ENCODE measurements at regions not wholly inside any gene's neighbourhood (a gene's known extent, or its start where the extent isn't known, plus 50 kb on each side); places are given as distances from the start of the nearest gene placed in this dataset.

GRCh38 chr1:232223887-232224286, 406.0 kb downstream of the SIPA1L2 start:
- H3K79me1 ChIP-seq (ENCODE audit: low read depth, low read length) = no peaks in the 10 kb centered on the region
- H3K56ac ChIP-seq (replicated peaks; ENCODE audit: insufficient read length, low read depth, low read length) = no peak overlapping the region
- H2BK20ac ChIP-seq (ENCODE audit: low read length) = no peak overlapping the region
- peak in 1 of 2 experiments; percentile 32 for DNase-seq (ENCODE audit: low read depth in 1 of 2, low spot score in 2 of 2)
- no peak overlapping the region for H4K8ac ChIP-seq (ENCODE audit: extremely low read depth, insufficient read depth, low read length)
- no peak overlapping the region for H3K18ac ChIP-seq (ENCODE audit: extremely low read depth, low read length)
- H4K5ac ChIP-seq (ENCODE audit: insufficient read length, low read depth, low read length) = no peak overlapping the region
- H3K23ac ChIP-seq (ENCODE audit: insufficient read length) = no peak overlapping the region
- no peak overlapping the region for H2BK15ac ChIP-seq (ENCODE audit: low read length)
- ChIA-PET CTCF (ENCODE audit: partially characterized antibody) (interaction anchor here (0.6 to 0.7 kb wide), 2 partner anchors 88 to 355 kb away, joined by 3 read pairs; no protein-coding TSS in a partner anchor), POLR2A (ENCODE audit: partially characterized antibody) (interaction anchor here (0.7 to 1.3 kb wide), 2 partner anchors 29 to 354 kb away, joined by 3 read pairs; no protein-coding TSS in a partner anchor)
- H3K36me3 ChIP-seq (ENCODE audit: control insufficient read depth in 2 of 4, insufficient read depth in 4 of 4, low read length in 3 of 4) = no peaks in the 10 kb centered on the region
- H2AFZ ChIP-seq (ENCODE audit: low read length) = no peak overlapping the region
- WGBS, 2 experiments (ENCODE audit: extremely low coverage in 1 of 2, insufficient coverage in 1 of 2, insufficient read length in 1 of 2, insufficient replicate concordance in 2 of 2, low coverage in 1 of 2, low lambda C conversion rate in 2 of 2, missing lambda C conversion rate in 1 of 2) = 81% methylated on average over 7 of the region's 7 CpGs; no CpG with 5 or more reads in 1 of the 2 experiments
- no peaks in the 10 kb centered on the region; a peak in 1 of 4 replicates for H3K9me3 ChIP-seq (ENCODE audit: insufficient read depth in 2 of 2, low read depth in 1 of 2, low read length in 1 of 2)
- no peak overlapping the region for H3K4ac ChIP-seq (replicated peaks; ENCODE audit: insufficient read length, low read depth, low read length)
- peaks cover 0 to 4% of the 10 kb centered on the region in 2 experiments for H4K20me1 ChIP-seq (replicated peaks in 1 of 2; ENCODE audit: control insufficient read depth in 1 of 2, insufficient read depth in 2 of 2, low read length in 2 of 2)
- H2BK120ac ChIP-seq (replicated peaks; ENCODE audit: low read depth, low read length) = no peak overlapping the region
- H2AK5ac ChIP-seq (ENCODE audit: low read depth, low read length) = no peak overlapping the region
- no peak overlapping the region for H3K14ac ChIP-seq (ENCODE audit: insufficient read length)
- FAIRE-seq = no peak
- H4K91ac ChIP-seq (replicated peaks; ENCODE audit: insufficient read length, low read length) = no peak overlapping the region
- H3K27me3 ChIP-seq (replicated peaks in 1 of 4; ENCODE audit: control insufficient read depth in 3 of 4, extremely low read depth in 1 of 4, insufficient read depth in 3 of 4, low read length in 3 of 4) = peaks cover 23 to 60% (median 55%) of the 10 kb centered on the region in 4 experiments
- 0 out of 2 replicates have a peak, but pooled peaks cover 2% of the 10 kb centered on the region for H3K23me2 ChIP-seq (ENCODE audit: low read depth, low read length)
- no peak overlapping the region for H3K9ac ChIP-seq (replicated peaks in 1 of 4; ENCODE audit: extremely low read depth in 1 of 4, low read depth in 3 of 4, low read length in 3 of 4)
- no peak overlapping the region for H2BK12ac ChIP-seq (ENCODE audit: low read depth, low read length)
- peaks cover 0 to 13% (median 7%) of the 10 kb centered on the region in 4 experiments; a peak in 6 of 7 replicates for H3K4me1 ChIP-seq (replicated peaks in 1 of 4; ENCODE audit: control insufficient read depth in 3 of 4, insufficient read depth in 4 of 4, low read length in 3 of 4)
- H2BK5ac ChIP-seq (ENCODE audit: low read depth, low read length) = no peak overlapping the region
- no peaks in the 10 kb centered on the region for H3K79me2 ChIP-seq (ENCODE audit: control insufficient read depth in 1 of 2, insufficient read depth in 2 of 2, low read length in 2 of 2)
- H3K27ac ChIP-seq (ENCODE audit: low read depth, low read length) = no peak overlapping the region
- H3K4me3 ChIP-seq (ENCODE audit: extremely low read depth in 1 of 4, insufficient read depth in 2 of 4, low read depth in 3 of 4, low read length in 4 of 4) = no peak overlapping the region
- no peak overlapping the region for H3K4me2 ChIP-seq (ENCODE audit: insufficient read depth in 1 of 2, low read depth in 2 of 2, low read length in 2 of 2)
- TF ChIP-seq CTCF (IDR thresholded peaks at IDR 0.05; ENCODE audit: control extremely low read depth in 1 of 3, insufficient read depth in 1 of 3, low read depth in 1 of 3, low read length in 3 of 3) (no peak), TAF1 (IDR thresholded peaks at IDR 0.05; ENCODE audit: low read depth, low read length) (no peak), POU5F1 (IDR thresholded peaks at IDR 0.05; ENCODE audit: low read depth, low read length) (no peak), RXRA (IDR thresholded peaks at IDR 0.05; ENCODE audit: insufficient read depth, low read depth, low read length) (no peak), TEAD4 (IDR thresholded peaks at IDR 0.05; ENCODE audit: low read depth, low read length) (no peak), SIRT6 (IDR thresholded peaks at IDR 0.05; ENCODE audit: low read length) (no peak), POLR2A (IDR thresholded peaks at IDR 0.05; ENCODE audit: control extremely low read depth in 1 of 2, low read depth in 2 of 2, low read length in 2 of 2) (no peak), KDM4A (IDR thresholded peaks at IDR 0.05; ENCODE audit: low read depth, low read length, severe bottlenecking) (no peak), SIN3A (conservative IDR thresholded peaks at IDR 0.05 in 1 of 2, IDR thresholded peaks at IDR 0.05 in 1 of 2; ENCODE audit: low read depth in 1 of 2, low read length in 2 of 2) (no peak), GTF2F1 (IDR thresholded peaks at IDR 0.05; ENCODE audit: borderline replicate concordance, low read depth, low read length) (no peak), RBBP5 (IDR thresholded peaks at IDR 0.05; ENCODE audit: borderline replicate concordance, low read depth, low read length) (no peak), CBX8 (IDR thresholded peaks at IDR 0.05; ENCODE audit: borderline replicate concordance, low read depth, low read length) (no peak)

All from H1 (cell line).